ENCODE measurements at regions not wholly inside any gene's neighbourhood (a gene's known extent, or its start where the extent isn't known, plus 50 kb on each side); places are given as distances from the start of the nearest gene placed in this dataset.

DNA sequence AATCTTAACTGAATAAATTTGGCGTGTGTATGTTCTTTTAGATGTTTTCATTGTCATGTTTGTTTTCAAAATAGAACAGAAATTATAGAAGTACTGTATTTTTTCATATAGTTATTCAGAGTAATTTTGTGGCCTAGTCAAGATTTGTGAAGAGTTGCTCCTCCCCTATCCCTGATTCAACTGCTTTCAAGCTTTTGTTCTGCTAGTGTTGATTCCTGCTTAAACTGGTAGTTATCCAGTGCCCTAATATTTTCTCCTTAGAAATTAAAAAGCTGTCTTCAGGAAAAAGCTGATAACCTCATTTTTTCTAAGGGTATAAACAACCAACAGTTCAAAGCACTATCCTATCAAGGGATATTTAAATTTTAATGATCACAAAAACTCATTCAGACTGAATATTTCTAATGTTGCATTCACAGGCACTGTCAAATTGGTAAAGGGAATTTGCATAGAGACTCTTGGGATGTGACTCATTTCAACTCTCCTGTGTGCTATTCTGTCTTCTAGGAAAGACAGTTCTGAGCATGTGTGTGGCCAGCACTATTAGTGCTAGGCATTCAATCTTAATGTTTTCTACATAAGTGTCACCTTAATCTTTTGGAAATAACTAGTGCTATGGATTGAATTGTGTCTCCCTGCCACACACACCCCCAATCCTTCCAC lies 1776.0 kb downstream of the LRRC4C start:
- H3K9me3 ChIP-seq (ENCODE audit: control extremely low read depth in 1 of 3, control insufficient read depth in 2 of 3, insufficient read depth in 1 of 3, low read length in 2 of 3): peaks cover 0 to 6% (median 2%) of the 10 kb centered on the region in 3 donors
- H3K4me2 ChIP-seq (replicated peaks; ENCODE audit: low read depth, low read length, poor library complexity, severe bottlenecking): no peak overlapping the region
- H3K36me3 ChIP-seq (replicated peaks in 1 of 2; ENCODE audit: control extremely low read depth in 1 of 2, control insufficient read depth in 1 of 2, extremely low read depth in 1 of 2, insufficient read depth in 2 of 2, low read length in 1 of 2): no peaks in the 10 kb centered on the region
- no peaks in the 10 kb centered on the region for H4K20me1 ChIP-seq (ENCODE audit: control insufficient read depth, insufficient read depth, low read length, poor library complexity, severe bottlenecking)
- H2AFZ ChIP-seq (ENCODE audit: insufficient read depth, low read depth, low read length, poor library complexity, severe bottlenecking): no peak overlapping the region
- H3K4me3 ChIP-seq (ENCODE audit: control extremely low read depth in 1 of 5, extremely low read depth in 1 of 5, insufficient read depth in 1 of 5, low read depth in 2 of 5, low read length in 4 of 5): no peak overlapping the region
- DNase-seq (no peak), ATAC-seq (ENCODE audit: low read depth) (no peak)
- H3K27me3 Mint-ChIP-seq: no peaks in the 10 kb centered on the region
- ChIA-PET POLR2A (no interaction called here), CTCF (no interaction called here)
- intact Hi-C loops (cut with micrococcal nuclease): no loop called here
- no peaks in the 10 kb centered on the region for H3K79me2 ChIP-seq (ENCODE audit: control insufficient read depth, insufficient read depth, low read length)
- no peak overlapping the region for H3K27ac ChIP-seq (ENCODE audit: low read length in 2 of 2)
- H3K27me3 ChIP-seq (replicated peaks in 1 of 4; ENCODE audit: control extremely low read depth in 1 of 4, control insufficient read depth in 3 of 4, insufficient read depth in 4 of 4, low read length in 3 of 4): no peaks in the 10 kb centered on the region
- no peak overlapping the region for H3K4me3 Mint-ChIP-seq
- H3K27ac Mint-ChIP-seq: no peak overlapping the region
- H3K9me3 Mint-ChIP-seq (ENCODE audit: insufficient read depth): peaks cover 7% of the 10 kb centered on the region
- no peak for TF ChIP-seq EZH2 (IDR thresholded peaks at IDR 0.05; ENCODE audit: borderline replicate concordance, insufficient read depth, low read depth, low read length, poor library complexity, severe bottlenecking)
- TF ChIP-seq, protein P1, sequence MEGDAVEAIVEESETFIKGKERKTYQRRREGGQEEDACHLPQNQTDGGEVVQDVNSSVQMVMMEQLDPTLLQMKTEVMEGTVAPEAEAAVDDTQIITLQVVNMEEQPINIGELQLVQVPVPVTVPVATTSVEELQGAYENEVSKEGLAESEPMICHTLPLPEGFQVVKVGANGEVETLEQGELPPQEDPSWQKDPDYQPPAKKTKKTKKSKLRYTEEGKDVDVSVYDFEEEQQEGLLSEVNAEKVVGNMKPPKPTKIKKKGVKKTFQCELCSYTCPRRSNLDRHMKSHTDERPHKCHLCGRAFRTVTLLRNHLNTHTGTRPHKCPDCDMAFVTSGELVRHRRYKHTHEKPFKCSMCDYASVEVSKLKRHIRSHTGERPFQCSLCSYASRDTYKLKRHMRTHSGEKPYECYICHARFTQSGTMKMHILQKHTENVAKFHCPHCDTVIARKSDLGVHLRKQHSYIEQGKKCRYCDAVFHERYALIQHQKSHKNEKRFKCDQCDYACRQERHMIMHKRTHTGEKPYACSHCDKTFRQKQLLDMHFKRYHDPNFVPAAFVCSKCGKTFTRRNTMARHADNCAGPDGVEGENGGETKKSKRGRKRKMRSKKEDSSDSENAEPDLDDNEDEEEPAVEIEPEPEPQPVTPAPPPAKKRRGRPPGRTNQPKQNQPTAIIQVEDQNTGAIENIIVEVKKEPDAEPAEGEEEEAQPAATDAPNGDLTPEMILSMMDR (IDR thresholded peaks at IDR 0.05): no peak
- no peaks in the 10 kb centered on the region for H3K4me1 Mint-ChIP-seq
- WGBS (ENCODE audit: insufficient coverage): no CpG with 5 or more reads among the region's 1 CpG
- H3K4me1 ChIP-seq (ENCODE audit: control insufficient read depth in 2 of 2, insufficient read depth in 2 of 2, low read length in 2 of 2): no peaks in the 10 kb centered on the region
- no peak overlapping the region for H3K9ac ChIP-seq (ENCODE audit: low read length)

GRCh38 chr11:39681428-39681827 lies 1778.0 kb downstream of the LRRC4C start:
- TF ChIP-seq EZH2 (IDR thresholded peaks at IDR 0.05; ENCODE audit: borderline replicate concordance, insufficient read depth, low read depth, low read length, poor library complexity, severe bottlenecking): no peak
- TF ChIP-seq, protein P1 (IDR thresholded peaks at IDR 0.05): no peak
- no peak for ATAC-seq (ENCODE audit: low read depth)
- Histone ChIP-seq H3K79me2 (ENCODE audit: control insufficient read depth, insufficient read depth, low read length) (no peaks in the 10 kb centered on the region), H4K20me1 (ENCODE audit: control insufficient read depth, insufficient read depth, low read length, poor library complexity, severe bottlenecking) (no peaks in the 10 kb centered on the region), H3K4me1 (ENCODE audit: control insufficient read depth in 2 of 2, insufficient read depth in 2 of 2, low read length in 2 of 2) (no peaks in the 10 kb centered on the region), H3K4me3 (ENCODE audit: control extremely low read depth in 1 of 5, extremely low read depth in 1 of 5, insufficient read depth in 1 of 5, low read depth in 2 of 5, low read length in 4 of 5) (no peak overlapping the region), H3K9ac (ENCODE audit: low read length) (no peak overlapping the region), H3K9me3 (ENCODE audit: control extremely low read depth in 1 of 3, control insufficient read depth in 2 of 3, insufficient read depth in 1 of 3, low read length in 2 of 3) (peaks cover 0 to 6% (median 2%) of the 10 kb centered on the region in 3 donors), H3K36me3 (replicated peaks in 1 of 2; ENCODE audit: control extremely low read depth in 1 of 2, control insufficient read depth in 1 of 2, extremely low read depth in 1 of 2, insufficient read depth in 2 of 2, low read length in 1 of 2) (no peaks in the 10 kb centered on the region), H2AFZ (ENCODE audit: insufficient read depth, low read depth, low read length, poor library complexity, severe bottlenecking) (no peak overlapping the region), H3K27ac (ENCODE audit: low read length in 2 of 2) (no peak overlapping the region), H3K27me3 (replicated peaks in 1 of 4; ENCODE audit: control extremely low read depth in 1 of 4, control insufficient read depth in 3 of 4, insufficient read depth in 4 of 4, low read length in 3 of 4) (no peaks in the 10 kb centered on the region), H3K4me2 (replicated peaks; ENCODE audit: low read depth, low read length, poor library complexity, severe bottlenecking) (no peak overlapping the region)
- Mint-ChIP-seq H3K27me3 (no peaks in the 10 kb centered on the region), H3K4me3 (no peak overlapping the region), H3K4me1 (no peaks in the 10 kb centered on the region), H3K27ac (no peak overlapping the region), H3K9me3 (ENCODE audit: insufficient read depth) (peaks cover 7% of the 10 kb centered on the region)
- POLR2A ChIA-PET: no interaction called here
- WGBS (ENCODE audit: insufficient coverage): 100% methylated on average over 1 of the region's 2 CpGs
- CTCF ChIA-PET: no interaction called here
- intact Hi-C loops (cut with micrococcal nuclease): no loop called here
- DNase-seq: no peak

Data from B cell (primary cell).